GM06990 (cell line): ENCODE measurements at regions not wholly inside any gene's neighbourhood (a gene's known extent, or its start where the extent isn't known, plus 50 kb on each side); places are given as distances from the start of the nearest gene placed in this dataset.

Experiments
- DNase-seq: peaks from one replicate; pipeline ENCODE4 v3.0.0-alpha.2; 2011; ENCODE audit not compliant: insufficient read length; ENCODE audit errors: extremely low read depth
- H3K27me3 ChIP-seq: replicated peaks from 2 replicates; pipeline ENCODE4 v1.6.0; 2011; ENCODE audit warnings: low read length; ENCODE audit not compliant: control insufficient read depth, insufficient read depth
- H3K36me3 ChIP-seq: 2 replicates; pipeline ENCODE4 v1.5.1; 2011; ENCODE audit warnings: low read length; ENCODE audit not compliant: control insufficient read depth, insufficient read depth
- H3K4me3 ChIP-seq: replicated peaks from 2 replicates; pipeline ENCODE4 v1.5.1; 2011; ENCODE audit warnings: low read depth, mild to moderate bottlenecking, control low read depth, low read length
- TF ChIP-seq, protein P1 (sequence below): IDR thresholded peaks from 2 replicates; pipeline ENCODE4 v1.5.1; 2011; ENCODE audit warnings: low read length, control low read depth, mild to moderate bottlenecking, inconsistent platforms; ENCODE audit not compliant: insufficient read depth, poor library complexity, severe bottlenecking

DNA sequence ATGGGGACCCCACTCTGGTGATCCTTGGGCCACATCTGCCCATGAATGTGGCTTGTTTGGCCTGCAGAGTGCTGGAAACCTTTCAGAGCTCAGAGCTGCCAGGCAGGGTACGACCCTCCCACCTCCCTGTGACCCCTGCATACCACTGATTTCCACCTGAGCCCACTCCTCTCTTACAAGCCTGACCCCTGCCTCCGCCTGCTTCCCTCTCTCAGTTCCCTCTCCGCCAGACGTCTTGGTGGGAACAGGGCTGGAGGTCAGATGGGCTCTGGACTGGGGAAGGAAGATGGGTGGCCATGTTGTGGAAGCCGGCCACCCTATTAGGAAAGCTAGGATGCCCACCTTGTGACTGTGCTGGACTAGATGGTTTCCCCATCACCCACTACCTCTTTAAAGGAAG lies 185.1 kb downstream of the KATNIP start:
- Histone ChIP-seq H3K36me3 (no peaks in the 10 kb centered on the region), H3K4me3 (no peak overlapping the region), H3K27me3 (no peaks in the 10 kb centered on the region)
- no peak for DNase-seq
- TF ChIP-seq, protein P1, sequence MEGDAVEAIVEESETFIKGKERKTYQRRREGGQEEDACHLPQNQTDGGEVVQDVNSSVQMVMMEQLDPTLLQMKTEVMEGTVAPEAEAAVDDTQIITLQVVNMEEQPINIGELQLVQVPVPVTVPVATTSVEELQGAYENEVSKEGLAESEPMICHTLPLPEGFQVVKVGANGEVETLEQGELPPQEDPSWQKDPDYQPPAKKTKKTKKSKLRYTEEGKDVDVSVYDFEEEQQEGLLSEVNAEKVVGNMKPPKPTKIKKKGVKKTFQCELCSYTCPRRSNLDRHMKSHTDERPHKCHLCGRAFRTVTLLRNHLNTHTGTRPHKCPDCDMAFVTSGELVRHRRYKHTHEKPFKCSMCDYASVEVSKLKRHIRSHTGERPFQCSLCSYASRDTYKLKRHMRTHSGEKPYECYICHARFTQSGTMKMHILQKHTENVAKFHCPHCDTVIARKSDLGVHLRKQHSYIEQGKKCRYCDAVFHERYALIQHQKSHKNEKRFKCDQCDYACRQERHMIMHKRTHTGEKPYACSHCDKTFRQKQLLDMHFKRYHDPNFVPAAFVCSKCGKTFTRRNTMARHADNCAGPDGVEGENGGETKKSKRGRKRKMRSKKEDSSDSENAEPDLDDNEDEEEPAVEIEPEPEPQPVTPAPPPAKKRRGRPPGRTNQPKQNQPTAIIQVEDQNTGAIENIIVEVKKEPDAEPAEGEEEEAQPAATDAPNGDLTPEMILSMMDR = no peak

DNA sequence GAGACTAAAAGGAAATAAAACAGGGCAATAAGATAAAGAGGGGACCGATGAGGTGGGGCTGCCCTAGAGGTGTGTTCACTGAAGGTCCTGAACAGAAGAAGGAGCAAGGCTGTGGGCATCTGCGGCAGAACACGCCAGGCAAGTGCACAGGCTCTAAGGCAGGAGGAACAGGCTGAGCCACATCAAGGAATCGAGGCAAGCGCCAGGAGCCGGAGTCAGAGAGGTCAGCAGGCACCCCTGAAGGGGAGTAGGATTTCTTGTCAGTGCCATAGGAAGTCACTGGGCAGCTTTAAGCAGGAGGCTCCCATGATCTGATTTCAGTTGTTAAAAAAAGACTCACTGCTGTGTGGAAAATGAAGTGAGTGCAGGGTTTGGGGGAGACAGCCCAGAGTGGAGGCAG lies 186.5 kb downstream of the KATNIP start:
- Histone ChIP-seq H3K4me3 (no peak overlapping the region), H3K36me3 (no peaks in the 10 kb centered on the region), H3K27me3 (no peaks in the 10 kb centered on the region)
- TF ChIP-seq, protein P1 = no peak
- no peak for DNase-seq

DNA sequence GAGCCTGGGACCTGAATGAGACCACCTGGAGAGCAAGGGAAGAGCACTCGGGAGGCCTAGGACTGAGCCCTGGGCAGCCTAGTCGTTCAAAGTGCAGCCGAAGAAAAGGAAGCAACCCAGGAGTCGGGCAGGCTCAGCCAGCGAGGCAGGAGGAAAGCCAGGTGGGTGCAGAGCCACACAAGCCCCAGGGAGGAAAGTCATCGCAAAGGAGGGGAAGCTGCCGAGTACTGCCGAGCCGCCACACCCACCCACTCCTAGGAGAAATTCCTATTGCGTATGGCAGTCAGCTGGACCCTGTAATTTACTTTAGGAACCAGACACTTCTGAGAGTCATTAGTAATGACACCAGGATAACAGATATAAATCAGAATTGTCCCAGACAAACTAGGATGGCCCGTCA lies 187.6 kb downstream of the KATNIP start:
- no peaks in the 10 kb centered on the region for H3K27me3 ChIP-seq
- no peaks in the 10 kb centered on the region for H3K36me3 ChIP-seq
- no peak overlapping the region for H3K4me3 ChIP-seq
- TF ChIP-seq, protein P1 = no peak
- no peak for DNase-seq
